ENCODE measurements at regions not wholly inside any gene's neighbourhood (a gene's known extent, or its start where the extent isn't known, plus 50 kb on each side); places are given as distances from the start of the nearest gene placed in this dataset.

GRCh38 chr3:99218468-99218867 is 317.0 kb upstream of the DCBLD2 start:
- no TSS peak for BruUV-seq (replicated peaks)
- Histone ChIP-seq H3K27me3 (replicated peaks; ENCODE audit: control insufficient read depth, insufficient read depth, low read length) (no peaks in the 10 kb centered on the region), H3K9me3 (no peaks in the 10 kb centered on the region), H3K4me3 (ENCODE audit: low read depth, low read length) (no peak overlapping the region), H3K36me3 (ENCODE audit: control insufficient read depth, insufficient read depth, low read length) (no peaks in the 10 kb centered on the region), H3K4me1 (no peaks in the 10 kb centered on the region)
- no peak overlapping the region for H3K4me3 Mint-ChIP-seq (ENCODE audit: unreplicated experiment)
- no peaks in the 10 kb centered on the region for H3K36me3 Mint-ChIP-seq (ENCODE audit: insufficient read depth, unreplicated experiment)
- ChIA-PET CTCF (no interaction called here), POLR2A (no interaction called here)
- H3K9me3 Mint-ChIP-seq (ENCODE audit: unreplicated experiment), result no peaks in the 10 kb centered on the region
- H3K4me1 Mint-ChIP-seq (ENCODE audit: low read depth, unreplicated experiment), result no peaks in the 10 kb centered on the region
- intact Hi-C loops (cut with micrococcal nuclease; ENCODE audit: unreplicated experiment), result no loop called here
- TF ChIP-seq, protein P1, sequence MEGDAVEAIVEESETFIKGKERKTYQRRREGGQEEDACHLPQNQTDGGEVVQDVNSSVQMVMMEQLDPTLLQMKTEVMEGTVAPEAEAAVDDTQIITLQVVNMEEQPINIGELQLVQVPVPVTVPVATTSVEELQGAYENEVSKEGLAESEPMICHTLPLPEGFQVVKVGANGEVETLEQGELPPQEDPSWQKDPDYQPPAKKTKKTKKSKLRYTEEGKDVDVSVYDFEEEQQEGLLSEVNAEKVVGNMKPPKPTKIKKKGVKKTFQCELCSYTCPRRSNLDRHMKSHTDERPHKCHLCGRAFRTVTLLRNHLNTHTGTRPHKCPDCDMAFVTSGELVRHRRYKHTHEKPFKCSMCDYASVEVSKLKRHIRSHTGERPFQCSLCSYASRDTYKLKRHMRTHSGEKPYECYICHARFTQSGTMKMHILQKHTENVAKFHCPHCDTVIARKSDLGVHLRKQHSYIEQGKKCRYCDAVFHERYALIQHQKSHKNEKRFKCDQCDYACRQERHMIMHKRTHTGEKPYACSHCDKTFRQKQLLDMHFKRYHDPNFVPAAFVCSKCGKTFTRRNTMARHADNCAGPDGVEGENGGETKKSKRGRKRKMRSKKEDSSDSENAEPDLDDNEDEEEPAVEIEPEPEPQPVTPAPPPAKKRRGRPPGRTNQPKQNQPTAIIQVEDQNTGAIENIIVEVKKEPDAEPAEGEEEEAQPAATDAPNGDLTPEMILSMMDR (IDR thresholded peaks at IDR 0.05; ENCODE audit: insufficient read depth in 1 of 2, low read depth in 1 of 2, low read length in 1 of 2, severe bottlenecking in 1 of 2, unreplicated experiment in 1 of 2), result no peak
- DNase-seq, result no peak
- H3K27ac Mint-ChIP-seq (ENCODE audit: unreplicated experiment), result no peak overlapping the region
- H3K27me3 Mint-ChIP-seq (ENCODE audit: insufficient read depth, unreplicated experiment), result no peaks in the 10 kb centered on the region

GRCh38 chr3:99212969-99213368 is 311.5 kb upstream of the DCBLD2 start:
- DNase-seq, result no peak
- no TSS peak for BruUV-seq (replicated peaks)
- peaks cover 2% of the 10 kb centered on the region for H3K27me3 Mint-ChIP-seq (ENCODE audit: insufficient read depth, unreplicated experiment)
- intact Hi-C loops (cut with micrococcal nuclease; ENCODE audit: unreplicated experiment), result no loop called here
- Histone ChIP-seq H3K9me3 (no peaks in the 10 kb centered on the region), H3K4me1 (no peaks in the 10 kb centered on the region), H3K4me3 (ENCODE audit: low read depth, low read length) (no peak overlapping the region), H3K27me3 (replicated peaks; ENCODE audit: control insufficient read depth, insufficient read depth, low read length) (no peaks in the 10 kb centered on the region), H3K36me3 (ENCODE audit: control insufficient read depth, insufficient read depth, low read length) (no peaks in the 10 kb centered on the region)
- no peaks in the 10 kb centered on the region for H3K36me3 Mint-ChIP-seq (ENCODE audit: insufficient read depth, unreplicated experiment)
- ChIA-PET POLR2A (no interaction called here), CTCF (no interaction called here)
- no peaks in the 10 kb centered on the region for H3K4me1 Mint-ChIP-seq (ENCODE audit: low read depth, unreplicated experiment)
- TF ChIP-seq, protein P1 (IDR thresholded peaks at IDR 0.05; ENCODE audit: insufficient read depth in 1 of 2, low read depth in 1 of 2, low read length in 1 of 2, severe bottlenecking in 1 of 2, unreplicated experiment in 1 of 2), result no peak
- no peak overlapping the region for H3K27ac Mint-ChIP-seq (ENCODE audit: unreplicated experiment)
- H3K9me3 Mint-ChIP-seq (ENCODE audit: unreplicated experiment), result no peaks in the 10 kb centered on the region
- no peak overlapping the region for H3K4me3 Mint-ChIP-seq (ENCODE audit: unreplicated experiment)

- H3K4me1 Mint-ChIP-seq (ENCODE audit: low read depth, unreplicated experiment), result no peaks in the 10 kb centered on the region
- H3K9me3 ChIP-seq, result no peaks in the 10 kb centered on the region
- DNase-seq, result no peak
- H3K27me3 ChIP-seq (replicated peaks; ENCODE audit: control insufficient read depth, insufficient read depth, low read length), result no peaks in the 10 kb centered on the region
- no TSS peak for BruUV-seq (replicated peaks)
- H3K27me3 Mint-ChIP-seq (ENCODE audit: insufficient read depth, unreplicated experiment), result peaks cover 2% of the 10 kb centered on the region
- H3K4me3 Mint-ChIP-seq (ENCODE audit: unreplicated experiment), result no peak overlapping the region
- ChIA-PET CTCF (no interaction called here), POLR2A (no interaction called here)
- H3K27ac Mint-ChIP-seq (ENCODE audit: unreplicated experiment), result no peak overlapping the region
- H3K36me3 Mint-ChIP-seq (ENCODE audit: insufficient read depth, unreplicated experiment), result no peaks in the 10 kb centered on the region
- TF ChIP-seq, protein P1 (IDR thresholded peaks at IDR 0.05; ENCODE audit: insufficient read depth in 1 of 2, low read depth in 1 of 2, low read length in 1 of 2, severe bottlenecking in 1 of 2, unreplicated experiment in 1 of 2), result no peak
- H3K36me3 ChIP-seq (ENCODE audit: control insufficient read depth, insufficient read depth, low read length), result no peaks in the 10 kb centered on the region
- H3K4me3 ChIP-seq (ENCODE audit: low read depth, low read length), result no peak overlapping the region
- H3K4me1 ChIP-seq, result no peaks in the 10 kb centered on the region
- intact Hi-C loops (cut with micrococcal nuclease; ENCODE audit: unreplicated experiment), result no loop called here
- H3K9me3 Mint-ChIP-seq (ENCODE audit: unreplicated experiment), result no peaks in the 10 kb centered on the region
Observed at GRCh38 chr3:99211309-99211708, 309.8 kb upstream of the DCBLD2 start.

All from Caco-2 (cell line).